ENCODE measurements at regions not wholly inside any gene's neighbourhood (a gene's known extent, or its start where the extent isn't known, plus 50 kb on each side); places are given as distances from the start of the nearest gene placed in this dataset.
A peak's percentile ranks its signal among the peaks of the same experiment; 100 is the strongest.

DNA sequence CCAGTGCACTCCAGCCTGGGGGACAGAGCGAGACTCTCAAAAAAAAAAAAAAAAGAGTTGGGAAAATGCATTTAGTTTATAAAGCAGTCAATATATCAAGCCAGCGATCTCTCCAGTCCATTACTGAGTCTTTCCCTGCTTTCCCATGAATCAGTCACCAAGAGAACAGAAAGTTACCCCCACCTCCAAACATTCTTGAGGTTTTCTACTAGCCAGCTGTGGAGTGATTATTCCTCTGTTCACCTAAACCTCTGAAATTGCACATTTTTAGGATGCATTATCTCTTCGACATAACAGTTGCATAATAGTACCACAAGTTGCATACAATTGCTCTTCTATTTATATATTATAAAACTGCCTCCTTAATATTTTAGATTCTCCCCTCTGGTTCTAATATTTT is 134.8 kb upstream of the DIO3 start:
- no peak for DNase-seq

DNA sequence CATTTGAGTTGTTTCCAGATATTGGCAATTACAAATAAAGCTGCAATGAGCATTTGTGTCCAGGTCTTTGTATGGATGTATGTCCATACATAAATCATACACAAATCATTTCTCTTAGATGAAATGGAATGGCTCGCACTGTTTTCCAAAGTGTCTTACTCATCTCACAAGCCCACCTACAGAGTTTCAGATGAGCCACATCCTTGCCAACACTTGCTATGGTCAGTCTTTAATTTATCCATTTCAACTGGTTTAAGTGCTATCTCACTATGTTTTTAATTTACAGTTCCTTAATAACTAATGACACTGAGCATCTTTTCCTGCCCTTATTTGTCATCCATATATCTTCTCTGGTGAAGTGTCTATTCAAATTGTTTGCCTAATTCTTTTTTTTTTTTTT is 132.9 kb upstream of the DIO3 start:
- DNase-seq, result no peak

DNA sequence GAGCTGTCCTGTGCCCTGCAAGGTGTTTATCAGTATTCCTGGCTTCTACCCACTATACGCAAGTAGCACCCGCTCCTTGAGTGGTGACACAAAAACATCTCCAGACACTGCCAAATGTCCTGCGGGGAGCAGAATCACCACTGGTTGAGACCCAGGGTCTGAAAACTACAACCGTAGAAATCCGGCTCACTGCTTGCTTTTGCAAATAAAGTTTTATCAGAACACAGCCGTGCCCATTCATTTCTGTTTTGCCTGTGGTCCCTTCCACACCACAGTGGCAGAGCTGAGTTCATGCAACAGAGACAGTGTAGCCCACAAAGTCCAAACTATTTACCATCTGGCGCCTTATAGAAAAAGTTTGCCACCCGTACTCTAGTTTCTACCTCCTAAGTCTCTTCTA is 125.7 kb upstream of the DIO3 start:
- no peak for DNase-seq

DNA sequence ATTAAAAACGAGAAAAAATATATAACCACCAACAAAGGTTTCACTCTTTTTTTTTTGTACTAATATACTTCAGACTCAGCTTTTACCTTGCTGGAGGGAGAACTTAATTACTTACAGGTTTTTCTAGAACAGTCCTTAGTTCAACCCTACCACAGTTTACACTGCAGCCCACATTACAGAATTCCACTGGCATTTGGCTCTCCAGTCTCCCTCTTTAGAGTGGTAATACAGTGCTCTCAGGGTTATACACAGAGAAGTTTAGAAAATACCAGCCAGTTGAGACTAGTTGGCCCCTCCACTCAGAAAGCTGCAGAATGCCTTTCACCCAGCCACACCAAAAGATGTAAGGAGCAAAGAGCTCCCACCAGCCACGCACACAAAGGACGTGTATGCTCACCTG is 122.3 kb upstream of the DIO3 start:
- no peak for DNase-seq

DNA sequence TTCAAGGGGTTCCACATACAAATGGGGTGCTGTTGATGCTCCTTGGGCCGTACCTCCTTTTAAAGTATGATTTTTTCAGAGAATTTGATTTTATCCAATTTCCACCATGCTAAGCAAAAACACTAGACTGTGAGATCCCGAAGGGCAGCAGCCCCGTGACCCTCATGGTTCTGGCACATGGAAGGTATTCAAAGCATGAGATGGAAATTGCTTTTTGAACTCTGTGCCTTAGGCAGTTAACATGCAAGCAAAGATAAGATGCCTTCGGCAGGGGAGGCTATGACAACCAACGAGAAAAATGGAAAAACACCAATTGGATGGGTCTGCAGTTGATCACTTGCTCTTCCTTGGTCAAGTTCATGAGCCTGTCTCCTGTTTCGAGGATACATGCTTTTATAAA is 120.8 kb upstream of the DIO3 start:
- DNase-seq, result no peak

DNA sequence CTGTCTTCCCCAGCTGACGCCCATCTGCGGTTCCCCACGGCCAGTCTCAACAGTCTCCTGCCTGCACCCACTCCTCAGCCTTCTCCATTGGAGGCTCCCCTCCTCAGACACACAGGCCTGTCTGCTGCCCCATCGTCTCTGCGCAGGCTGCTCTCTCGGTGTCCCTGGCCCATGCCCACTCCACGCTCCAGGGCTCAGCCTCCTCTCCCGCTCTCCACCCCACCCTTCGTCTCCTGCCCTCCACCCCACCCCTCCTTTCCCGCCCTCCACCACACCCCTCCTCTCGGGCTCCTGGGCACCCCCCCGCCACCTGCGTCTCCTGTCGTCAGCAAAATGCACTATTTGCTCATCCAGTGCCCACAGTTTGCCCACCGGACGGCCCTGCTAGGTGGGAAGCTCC is 119.6 kb upstream of the DIO3 start:
- DNase-seq, result no peak

DNA sequence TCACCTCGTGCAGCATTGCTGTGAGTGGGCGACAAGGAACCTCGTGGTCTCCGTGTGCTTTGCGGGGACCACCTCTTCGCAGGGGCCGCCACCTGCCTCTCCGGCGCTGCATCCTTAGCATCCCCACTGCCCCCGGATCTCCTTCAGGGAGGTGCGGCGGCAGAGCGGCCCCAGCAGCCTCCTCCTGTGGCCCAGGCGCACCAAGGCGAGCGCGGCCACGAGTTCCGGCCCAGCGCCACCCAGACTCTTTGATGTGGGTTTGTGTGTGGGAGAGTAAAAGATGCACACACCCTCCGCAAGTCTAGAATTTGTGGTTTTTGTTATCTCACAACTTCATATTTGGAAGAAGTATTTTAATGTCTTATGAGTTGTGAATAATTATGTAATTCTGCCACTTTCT is 118.8 kb upstream of the DIO3 start:
- DNase-seq, result no peak

DNA sequence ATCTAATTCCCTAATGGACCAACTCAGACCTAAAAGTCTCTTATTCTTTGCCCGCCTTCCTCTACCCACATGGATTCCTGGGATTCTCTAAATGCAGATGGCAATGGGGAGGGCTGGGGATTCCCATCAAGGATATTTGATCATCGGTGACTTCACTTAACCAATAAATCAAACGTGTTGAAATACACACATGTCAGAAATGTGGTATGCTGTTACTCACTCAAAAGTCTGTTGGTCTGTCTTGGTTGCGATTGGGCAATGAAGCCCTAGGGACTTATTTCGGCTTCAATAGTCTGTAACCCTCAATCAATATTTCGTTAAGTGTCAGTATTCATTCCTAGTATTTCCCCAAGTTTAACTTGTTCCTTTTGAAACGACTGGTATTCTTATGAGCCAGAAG is 117.2 kb upstream of the DIO3 start:
- no peak for DNase-seq

DNA sequence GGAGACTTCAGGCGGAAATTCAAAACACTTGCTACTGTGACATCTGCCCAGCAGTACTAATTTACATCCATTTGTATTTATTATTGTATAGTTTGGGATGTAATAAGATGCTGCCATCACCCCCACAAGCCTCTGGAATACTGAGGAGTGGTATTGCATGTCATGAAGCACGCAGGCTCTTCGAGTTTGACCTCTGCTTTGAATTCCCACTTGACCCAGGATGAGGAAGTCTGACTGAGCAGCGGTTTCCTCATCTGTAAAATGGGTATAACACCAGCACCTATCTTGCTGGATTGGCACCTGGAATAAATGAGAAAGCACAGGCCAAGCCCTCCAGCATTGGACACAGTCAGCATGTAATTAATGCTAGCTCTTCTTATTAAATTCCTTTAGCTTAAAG is 116.0 kb upstream of the DIO3 start:
- DNase-seq, result no peak

DNA sequence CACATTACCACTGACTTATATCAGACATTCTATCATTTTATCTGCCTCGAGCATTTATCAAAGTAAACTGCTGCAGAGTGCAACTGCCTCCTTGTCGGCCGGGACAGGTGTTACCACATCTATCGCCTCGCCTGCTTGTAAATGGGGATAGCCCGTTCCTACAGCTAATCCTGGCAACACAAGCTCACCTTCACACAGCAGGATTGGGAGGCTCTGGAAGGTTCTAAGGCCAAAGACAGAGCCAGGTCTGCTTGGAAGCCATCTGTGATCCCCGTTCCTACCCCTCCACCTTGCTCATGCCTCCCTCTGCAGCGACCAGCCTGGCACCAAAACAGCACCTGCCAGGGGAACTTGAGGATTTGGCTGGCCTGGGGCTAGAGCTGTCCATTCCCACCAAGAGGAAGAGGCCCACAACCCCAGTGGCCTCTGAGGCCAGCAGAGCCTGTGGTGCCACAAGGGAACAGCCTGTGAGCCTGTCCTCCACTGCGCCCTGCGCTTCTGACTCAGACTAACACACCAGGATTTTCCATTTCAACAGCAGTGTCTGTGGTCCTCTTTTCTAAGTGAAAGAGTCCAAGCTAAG is 114.8 kb upstream of the DIO3 start:
- no peak for DNase-seq

DNA sequence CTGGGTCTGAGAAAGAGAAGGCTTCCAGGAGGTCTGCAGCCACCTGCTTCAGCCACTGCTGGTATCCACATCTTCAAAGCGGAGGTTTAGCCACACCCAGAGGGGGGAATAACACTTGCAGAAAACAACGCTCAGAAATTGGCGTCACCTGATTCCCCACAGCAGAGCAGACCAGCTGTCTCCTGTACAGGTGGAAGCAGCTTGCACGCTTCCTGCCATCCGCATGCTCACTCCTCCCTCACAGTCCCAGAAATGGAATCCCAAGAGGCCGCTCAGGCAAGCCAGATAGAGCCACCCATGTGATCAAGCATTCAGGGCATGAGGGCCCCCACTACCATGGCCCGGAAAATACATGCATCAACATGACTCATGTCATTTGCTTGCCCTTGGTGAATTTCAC is 112.2 kb upstream of the DIO3 start:
- no peak for DNase-seq

DNA sequence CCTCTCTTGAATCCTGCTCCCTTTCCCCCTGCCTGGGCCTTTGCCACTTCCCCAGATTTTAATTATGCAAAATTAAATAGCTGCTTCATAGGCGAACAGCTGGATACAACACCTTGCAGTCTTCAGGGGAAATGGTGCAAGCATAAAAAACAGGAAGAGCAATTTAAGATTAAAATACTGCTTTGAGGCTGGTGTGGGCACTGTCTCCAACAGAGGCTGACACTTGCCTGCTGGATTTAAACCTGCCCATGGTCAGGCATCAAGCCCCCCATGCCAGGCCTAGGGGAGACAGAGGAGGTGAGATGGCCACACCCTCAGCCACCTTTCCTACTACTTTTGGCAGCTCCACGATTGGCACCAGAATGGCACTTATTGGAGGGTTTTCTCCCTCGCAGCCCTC is 110.1 kb upstream of the DIO3 start:
- DNase-seq, result peak in 1 of 2 experiments; percentile 1

DNA sequence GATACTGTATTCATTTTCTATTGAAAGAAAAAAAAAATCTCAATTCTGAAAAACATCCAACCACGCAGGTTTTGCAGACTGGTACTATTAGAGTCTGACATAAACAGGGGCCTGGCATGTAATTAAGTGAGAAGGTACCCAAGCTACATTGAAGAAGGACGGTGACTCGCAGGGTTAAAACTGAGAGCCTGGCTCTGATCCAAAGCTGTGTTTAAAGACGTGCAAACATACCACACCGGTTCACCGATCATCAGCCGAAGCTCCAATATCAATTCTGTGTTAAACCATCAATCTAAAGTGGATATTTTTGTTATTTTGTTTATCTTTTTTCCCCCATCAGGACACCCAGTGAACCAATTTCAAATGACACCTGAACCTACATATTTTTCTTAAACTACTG is 108.1 kb upstream of the DIO3 start:
- DNase-seq, result no peak

DNA sequence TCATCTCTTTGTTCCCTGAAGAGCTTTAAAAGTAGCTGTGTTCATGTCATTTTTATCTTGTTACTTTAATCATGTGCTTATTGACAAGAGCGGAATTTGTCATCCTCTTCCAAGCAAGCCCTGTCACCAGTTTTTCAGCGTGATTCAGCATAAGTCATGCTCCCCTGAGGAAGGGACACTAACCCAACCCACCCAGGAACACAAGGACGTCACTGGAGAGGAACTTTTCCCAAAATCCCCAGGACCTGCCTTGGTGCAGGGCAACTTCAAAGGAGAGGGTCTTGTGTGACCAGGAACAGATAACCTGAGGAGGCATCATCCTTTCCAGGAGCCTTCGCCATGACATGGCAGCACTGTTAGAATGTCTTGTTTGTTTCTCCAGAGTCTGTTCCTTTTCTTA is 107.1 kb upstream of the DIO3 start:
- DNase-seq, result no peak

DNA sequence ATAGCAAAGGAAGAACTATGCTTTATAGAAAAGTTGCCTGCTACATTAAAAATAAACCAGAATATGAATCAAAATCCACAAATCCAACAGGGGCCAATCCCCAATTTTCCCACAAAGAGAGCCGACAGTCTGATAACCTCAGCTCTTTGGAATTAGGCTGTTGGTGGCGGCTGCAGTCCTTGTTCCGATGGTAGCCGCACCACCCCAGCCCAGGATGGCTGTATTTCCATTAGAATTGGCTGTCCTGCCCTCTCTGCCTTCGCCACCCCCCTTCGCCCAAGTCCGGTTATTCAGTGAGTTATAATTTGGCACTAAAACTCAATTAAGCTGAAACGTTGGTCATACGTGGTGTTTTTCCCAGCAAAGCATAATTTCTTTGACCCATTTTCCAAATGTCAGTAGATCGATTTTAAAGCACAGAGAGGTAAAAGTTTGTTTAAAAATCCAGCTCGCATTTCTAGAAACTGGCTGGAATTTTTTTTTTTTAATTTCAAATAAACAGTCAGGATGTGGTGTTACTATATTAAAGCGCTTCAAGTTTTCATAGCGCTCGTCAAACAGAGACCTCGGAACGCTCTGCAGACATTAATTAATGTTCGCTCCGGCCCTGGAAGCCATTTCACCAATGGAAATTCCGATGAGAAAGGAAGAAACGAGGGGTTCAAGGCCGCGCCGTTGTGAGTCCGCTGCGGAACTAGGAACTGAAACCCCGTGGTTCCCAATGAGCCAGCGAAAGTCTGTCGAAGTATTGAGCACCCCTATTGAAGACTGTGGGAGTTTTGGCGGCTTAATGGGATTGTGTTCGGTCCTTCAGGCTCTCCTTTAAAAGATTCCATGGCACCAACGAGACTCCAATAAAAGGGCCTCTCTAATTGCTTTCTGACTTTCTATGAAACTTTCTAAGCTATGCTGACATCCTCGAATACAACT is 104.8 kb upstream of the DIO3 start:
- no peak for DNase-seq

DNA sequence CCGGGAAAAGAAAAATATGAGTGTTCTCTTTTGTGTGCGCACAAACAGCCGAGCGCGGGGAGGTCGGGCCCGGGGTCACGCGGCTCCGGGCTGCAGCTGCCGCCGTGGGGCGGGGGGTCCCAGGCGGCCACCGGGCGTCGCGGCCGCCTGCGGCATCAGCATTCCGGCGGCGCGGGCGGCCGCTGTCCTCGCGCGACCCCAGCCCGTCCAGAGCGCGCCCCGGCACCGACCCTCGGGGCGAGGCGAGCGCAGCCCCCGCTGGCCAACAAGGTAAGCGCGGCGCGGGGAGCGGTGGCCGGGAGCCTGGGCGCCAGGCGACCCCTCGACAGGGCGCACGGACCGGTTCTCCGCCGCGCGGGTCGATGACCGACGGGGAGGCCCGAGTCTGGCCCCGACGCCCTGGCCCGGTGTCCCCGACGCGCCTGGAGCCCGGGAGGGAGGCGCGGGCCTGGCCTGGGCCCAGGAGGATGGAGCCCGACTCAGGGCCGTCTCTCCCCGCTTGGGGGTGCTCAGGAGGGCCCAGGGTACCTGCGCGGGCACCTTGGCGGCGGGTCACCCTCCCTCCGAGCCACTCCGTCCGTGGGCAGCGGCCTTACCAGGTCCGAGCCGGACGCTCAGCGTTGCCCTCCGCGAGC is 103.9 kb upstream of the DIO3 start:
- no peak for DNase-seq

DNA sequence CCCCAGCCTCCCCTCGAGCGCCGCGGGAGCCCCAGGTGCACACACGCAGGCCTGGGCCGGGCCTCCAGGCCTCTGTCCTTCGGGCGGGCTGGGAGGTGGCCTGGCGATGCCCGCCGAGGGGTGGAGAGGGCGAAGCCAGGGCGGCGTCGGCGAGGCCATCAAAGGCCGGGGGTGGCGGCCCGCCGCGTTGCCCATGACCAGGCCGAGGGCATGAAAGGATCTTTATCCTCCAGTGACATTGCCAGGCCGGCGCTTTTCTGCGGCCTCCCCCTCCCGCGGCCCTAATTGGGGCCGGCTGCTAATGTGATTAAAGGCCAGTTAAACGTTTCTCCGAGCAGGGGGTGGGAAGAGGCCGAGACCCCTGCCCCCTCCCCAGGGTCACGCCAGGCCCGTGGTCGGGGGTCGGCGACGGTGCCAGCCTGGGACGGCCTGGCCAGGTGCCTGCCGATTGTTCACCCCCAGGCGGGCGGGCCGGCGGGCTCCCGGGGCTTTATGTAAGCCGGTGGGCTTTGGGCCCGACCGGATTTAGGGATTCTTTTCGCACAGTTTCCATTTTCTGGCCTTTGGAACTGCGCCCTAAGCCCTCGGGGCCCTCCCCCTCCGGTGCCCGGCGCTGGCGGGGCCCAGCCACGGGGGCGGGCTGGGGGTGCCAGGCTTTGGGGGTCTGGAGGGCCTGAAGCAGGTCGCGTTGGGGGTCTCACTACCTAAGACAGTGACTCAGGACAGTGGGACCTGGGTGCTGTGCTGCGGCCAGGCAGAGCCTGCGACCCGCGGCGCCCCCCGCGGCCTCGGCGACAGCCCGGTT is 103.2 kb upstream of the DIO3 start:
- DNase-seq, result no peak

DNA sequence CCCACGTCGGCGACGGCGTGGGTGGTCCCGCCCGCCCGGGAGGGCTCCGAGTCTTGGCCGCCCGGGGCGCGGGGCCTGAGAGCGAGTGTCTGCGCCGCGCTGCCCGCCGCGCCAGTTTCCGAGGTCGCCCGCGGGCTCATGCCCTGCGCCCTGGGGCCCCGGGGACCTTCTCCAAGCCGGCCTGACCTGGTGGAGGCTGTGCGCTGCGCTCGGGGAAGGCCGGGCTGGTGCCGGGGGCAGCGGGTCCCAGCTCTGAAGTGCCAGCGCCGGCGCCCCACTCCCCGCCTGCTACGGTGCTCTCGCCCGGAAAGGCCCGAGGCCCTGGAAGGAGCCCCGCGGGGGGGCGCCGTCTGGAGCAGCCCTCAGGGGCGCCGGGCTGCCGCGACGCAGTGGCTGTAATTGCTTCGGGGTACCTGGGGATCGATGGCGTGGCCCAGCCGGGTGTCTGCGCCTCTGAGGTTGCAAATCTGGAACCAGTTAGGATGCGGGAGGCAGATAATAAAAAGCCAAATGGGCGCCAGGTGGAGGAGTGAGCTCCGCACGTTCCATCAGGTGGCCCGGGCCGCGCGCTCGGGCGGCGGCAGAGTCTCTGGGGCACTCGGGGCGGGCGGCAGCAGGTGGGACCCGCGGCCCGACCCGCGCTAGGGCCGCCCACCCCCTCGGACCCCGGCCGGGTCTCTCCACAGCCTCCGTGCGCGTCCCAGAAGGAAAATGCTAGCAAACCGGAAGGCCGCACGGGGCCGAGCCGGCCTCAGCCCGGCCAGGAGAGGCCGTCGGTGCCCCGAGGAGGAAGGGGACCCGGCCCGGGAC is 102.3 kb upstream of the DIO3 start:
- no peak for DNase-seq

DNA sequence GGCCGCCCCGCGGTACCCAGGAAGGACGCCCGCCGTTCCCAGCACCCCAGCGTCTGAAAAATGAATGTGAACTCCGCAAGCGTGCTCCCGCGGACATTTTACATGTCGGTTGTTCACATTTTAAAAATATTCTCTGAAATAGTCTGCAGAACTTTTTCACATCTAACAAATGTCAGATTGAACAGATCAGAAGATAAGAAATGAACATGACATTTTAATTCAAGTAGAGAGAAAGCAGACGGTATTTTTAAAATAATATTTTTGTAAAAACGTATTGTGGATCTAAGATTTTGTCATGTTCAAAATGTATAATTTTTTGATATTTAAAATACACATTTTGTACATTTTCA is 101.8 kb upstream of the DIO3 start:
- no peak for DNase-seq

DNA sequence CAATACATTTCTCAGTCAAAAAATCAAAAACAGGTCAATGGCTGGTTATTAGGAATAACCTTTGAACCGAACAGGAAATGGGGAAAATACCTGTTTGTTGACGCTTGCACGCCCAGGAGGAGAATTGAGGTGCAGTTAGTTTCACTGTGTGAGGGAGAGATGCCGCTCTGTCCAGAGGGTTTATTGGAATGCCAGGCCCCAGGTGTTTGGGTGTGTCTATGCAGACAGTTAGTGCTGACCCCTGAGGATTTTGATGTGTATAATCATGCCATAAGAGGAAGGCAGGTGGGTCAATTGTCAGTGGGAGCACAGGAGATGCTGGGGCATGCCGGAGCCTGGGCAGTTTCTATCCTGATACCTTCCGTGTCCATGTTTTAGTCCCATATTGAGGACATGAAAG is 100.8 kb upstream of the DIO3 start:
- DNase-seq, result no peak

DNA sequence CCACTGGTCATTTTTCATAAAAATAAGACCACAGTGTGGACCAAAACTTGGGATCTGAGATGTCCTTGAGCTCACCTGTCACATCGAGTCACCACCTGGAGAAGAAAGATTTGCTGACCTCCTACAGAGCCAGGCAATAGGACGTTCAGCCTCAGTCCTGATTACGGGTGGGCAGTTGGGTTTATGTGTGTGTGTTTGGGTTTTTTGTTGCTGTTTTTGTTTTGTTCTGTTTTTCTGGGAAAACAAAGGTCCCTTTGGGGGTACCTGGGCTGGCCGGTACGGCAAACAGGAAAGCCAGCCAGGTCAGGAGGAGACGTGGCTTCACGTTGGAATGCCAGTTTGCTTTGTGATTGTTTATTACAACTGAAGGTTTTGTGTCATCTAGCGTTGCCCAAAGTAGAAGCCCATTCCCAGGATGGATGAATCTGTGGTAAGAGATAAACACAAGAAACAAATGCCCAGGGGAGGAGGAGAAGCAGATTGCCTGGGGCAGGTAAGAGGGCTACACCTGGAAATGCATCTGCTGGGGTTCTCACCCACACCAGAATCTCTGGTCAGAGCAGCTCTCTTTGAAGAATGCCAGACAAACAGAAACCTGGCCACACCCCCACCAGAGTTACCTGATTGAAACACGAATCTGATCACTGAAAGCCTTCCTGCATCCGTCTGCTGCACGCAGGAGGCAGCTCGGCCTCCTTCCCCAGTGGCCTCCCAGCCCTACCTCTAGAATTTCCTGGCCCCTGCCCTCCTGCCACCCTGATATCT is 100.1 kb upstream of the DIO3 start:
- no peak for DNase-seq

DNA sequence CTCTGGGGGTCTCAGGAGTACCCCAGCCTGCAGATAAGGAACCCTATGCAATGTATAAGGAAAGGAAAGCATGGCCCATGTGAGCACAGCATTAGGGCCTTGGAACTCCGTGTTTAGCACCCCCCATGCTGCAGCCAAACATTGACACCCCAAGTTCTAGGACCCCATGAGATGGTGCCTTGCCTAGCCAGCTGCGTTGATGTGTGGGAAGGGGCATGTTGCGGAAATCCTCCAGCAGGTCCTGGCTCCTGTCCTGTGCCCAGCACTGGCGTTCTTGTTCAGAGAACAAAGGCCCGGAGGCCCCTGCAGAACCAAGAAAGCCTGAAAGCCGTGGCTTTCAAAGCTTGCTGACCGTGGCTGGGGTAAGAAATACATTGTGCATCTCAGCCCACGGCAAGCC is 99.4 kb upstream of the DIO3 start:
- no peak for DNase-seq

Measured in Kasumi-1 (cell line).